SHP77 treated with DMSO at 0.1 percent for 48 hours (cell line): ENCODE measurements at regions not wholly inside any gene's neighbourhood (a gene's known extent, or its start where the extent isn't known, plus 50 kb on each side); places are given as distances from the start of the nearest gene placed in this dataset.
"Not testable (repeated sequence)": the region's sequence is repeated elsewhere in the genome, so short reads cannot be mapped to it uniquely, and the experiment has no call there.

Experiments
- DNase-seq: peaks from one replicate; lab custom pipeline; 2025; lab: John Stamatoyannopoulos, UW

DNA sequence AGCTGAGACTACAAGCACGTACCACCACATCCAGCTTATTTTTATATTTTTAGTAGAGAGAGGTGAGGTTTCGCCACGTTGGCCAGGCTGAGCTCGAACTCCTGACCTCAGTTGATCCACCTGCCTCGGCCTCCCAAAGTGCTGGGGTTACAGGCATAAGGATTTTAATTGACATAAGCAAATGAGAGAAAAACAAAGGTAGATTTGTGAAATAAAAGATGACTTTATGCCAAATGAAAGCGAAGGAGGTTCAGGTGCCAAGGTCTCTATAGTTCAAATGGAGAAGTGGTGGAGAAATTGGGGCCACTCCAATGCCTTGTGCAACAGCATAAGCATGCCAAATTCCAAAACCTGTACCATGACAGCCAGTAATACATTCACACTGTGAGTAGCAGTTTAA lies 180.6 kb downstream of the MREG start:
- DNase-seq: no peak

DNA sequence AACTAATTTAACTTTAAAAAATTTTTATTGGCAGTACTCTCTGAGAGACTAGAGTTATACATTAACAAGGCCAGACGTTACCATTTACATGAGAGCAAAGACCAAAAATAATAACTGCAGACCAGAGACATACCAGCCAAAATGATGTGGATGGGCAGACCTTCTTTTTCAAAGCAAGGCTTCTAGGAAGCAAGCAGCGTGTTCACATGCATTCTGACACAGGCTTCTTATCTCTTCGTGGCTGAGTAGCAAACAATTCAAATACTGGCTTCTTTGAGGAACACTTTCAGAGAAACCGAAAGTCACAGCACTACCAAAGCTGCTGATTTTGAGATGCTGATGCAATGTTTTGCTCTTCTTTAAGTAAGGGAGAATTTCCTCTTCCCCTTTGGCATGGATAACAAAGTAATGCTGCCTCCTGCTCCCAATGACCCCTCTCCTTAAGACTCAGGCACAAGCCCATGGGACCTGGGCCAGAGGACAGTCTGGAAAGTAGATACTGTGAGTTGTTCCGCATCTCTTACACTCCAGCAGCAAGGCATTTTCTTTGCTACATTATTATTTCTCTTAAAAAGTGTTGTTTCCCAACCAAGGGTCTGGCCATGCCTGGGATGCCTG lies 181.9 kb downstream of the MREG start:
- DNase-seq: no peak

DNA sequence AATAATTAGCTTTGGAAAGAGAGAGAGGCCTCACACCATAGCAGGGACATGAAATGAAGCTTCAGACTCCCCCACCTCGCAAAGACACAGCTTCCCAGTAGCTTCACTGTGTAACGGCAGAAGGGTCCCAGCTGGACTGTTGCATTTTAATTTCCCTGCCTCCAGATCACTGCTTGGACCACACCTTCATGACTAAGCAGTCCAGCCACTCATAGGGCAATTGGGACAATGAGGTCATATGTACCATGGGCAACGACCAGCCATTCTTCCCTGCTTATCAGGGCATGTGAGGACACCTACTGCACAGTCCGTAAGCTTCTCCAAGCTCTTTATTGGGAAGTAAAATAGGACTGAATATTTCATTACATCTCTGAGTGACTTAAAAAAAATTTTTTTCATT lies 183.0 kb downstream of the MREG start:
- no peak for DNase-seq

DNA sequence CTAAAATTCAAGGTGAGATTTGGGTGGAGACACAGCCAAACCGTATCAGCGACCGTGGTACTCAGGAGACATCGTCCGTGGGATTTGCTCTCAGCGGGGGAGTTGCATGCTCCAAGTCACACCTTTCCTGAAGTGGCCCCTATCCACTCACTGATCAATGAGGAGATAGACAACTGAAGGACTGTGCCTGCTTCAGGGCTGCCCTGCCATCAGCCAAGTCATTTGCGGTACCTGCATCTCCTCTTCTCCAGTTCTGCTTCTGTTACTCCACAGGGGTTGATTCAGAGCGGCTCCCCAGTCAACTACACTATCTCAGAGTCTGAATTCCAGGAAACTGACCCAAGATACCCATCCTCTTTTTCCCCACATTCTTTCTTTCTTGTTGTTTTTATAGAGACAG lies 184.1 kb downstream of the MREG start:
- no peak for DNase-seq

DNA sequence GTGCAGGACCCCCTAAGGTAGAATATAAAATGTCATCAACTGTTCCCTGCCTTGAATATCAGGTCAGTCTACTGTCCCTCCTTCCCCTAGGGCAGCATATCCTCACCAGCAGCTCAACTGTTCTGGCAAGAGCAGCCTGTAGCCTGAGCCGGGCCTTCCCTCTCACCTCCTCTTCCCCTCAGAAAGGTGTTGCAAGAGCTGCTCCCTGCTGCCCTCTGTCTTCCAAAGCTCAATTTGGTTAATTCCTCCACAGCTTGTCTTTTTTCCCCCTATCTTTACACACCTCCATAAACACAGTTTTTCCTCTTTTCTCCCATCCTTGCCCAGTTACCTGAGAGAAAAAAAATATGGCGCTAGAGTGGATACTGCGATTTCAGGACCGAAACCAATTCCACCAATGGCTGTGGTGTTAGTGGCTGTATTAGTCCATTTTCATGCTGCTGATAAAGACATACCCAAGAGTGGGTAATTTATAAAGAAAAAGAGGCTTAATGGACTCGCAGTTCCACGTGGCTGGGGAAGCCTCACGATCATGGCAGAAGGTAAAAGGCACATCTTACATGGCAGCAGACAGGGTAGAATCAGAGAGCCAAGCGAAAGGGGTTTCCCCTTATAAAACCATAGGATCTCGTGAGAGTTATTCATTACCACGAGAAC lies 184.7 kb downstream of the MREG start:
- DNase-seq: peak; percentile 62

GRCh38 chr2:215826838-215827441 lies 186.4 kb downstream of the MREG start:
- no peak for DNase-seq

DNA sequence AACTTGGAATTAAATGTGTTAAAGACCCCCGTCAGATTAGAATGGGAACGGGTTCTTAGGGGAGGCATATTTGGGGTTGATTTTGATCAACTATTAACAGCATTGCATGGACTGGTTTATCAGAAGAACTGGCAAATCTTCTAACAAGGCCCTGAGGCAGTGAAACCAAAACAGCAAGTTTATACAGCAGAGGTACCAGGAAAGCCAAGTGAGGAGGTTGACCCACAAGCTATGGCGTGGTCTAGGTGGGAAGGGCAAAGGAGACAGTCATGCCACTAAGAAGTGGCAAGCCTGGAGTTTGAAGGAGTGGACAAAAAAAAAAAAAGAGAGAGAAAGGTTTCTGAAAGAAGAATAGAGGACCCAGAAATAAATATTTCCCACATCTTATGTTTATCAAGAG lies 187.0 kb downstream of the MREG start:
- DNase-seq: no peak

DNA sequence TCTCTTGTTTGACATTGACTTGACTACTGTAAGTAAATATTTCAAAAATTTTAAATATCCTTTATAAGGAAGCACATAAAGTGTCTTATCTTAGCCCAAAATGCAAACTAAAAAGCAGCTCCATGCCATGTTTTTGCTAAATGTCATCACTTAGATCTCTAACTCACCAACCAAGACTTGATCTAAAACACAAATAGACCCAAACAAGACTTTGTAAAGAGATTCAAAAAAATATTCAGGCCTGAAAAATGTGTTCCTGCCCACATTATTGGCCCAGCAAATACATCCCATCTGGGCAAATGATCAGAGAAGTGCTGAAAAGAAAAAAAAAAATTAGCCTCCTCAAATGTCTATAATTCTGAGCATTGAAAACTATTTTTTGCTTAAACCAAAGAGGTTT lies 187.6 kb downstream of the MREG start:
- no peak for DNase-seq

DNA sequence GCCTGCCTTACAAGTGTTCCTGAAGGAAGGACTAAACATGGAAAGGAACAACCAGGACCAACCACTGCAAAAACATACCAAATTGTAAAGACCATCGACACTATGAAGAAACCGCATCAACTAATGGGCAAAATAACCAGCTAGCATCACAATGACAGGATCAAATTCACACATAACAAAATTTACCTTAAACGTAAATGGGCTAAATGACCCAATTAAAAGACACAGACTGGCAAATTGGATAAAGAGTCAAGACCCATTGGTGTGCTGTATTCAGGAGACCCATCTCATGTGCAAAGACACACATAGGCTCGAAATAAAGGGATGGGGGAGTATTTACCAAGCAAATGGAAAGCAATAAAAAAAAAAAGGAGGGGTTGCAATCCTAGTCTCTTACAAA lies 192.1 kb downstream of the MREG start:
- DNase-seq: not testable (repeated sequence)

DNA sequence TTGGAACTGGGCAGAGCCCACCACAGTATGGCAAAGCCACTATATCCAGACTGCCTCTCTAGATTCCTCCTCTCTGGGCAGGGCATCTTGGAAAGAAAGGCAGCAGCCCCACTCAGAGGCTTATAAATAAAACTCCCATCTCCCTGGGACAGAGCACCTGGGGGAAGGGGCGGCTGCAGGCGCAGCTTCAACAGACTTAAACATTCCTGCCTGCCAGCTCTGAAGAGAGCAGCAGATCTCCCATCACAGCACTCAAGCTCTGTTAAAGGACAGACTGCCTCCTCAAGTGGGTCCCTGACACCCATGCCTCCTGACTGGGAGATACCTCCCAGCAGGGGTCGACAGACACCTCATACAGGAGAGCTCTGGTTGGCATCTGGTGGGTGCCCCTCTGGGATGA lies 193.6 kb downstream of the MREG start:
- DNase-seq: not testable (repeated sequence)

DNA sequence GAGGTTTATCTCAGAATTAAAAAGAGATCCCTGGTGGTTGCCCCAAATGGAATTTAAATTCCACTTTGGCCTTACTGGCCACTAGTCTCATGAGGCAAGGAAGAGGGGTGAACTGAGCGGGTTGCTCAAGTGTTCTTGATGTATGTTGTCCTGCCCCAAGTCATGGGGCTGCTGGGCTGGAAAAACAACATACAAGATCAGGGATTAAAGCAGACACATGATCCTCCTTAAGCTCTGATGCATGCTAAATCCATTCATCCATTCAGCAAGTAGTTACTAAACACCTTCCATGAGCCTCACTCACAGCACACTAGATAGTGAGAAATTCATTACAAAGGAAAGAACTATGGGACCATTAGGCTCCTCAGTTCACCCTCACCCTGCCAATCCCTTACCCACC lies 196.3 kb downstream of the MREG start:
- DNase-seq: no peak

DNA sequence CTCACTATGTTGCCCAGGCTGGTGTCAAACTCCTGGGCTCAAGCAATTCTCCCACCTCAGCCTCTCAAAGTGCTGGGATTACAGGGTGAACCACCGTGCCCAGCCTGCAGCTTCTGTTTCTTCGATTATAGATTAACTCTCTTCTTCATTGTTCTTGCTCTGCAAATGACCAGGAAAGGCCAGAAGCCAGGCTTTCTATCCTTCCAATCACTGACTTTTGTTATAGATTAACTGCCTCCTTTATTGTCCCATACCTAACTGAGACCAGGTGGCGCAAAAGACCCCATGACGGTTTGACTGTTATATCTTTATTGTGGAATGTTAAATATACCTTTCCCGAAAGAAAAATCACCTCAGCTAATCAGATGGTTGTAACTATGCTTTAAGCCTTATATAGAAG lies 196.9 kb downstream of the MREG start:
- no peak for DNase-seq

- no peak for DNase-seq
Observed at GRCh38 chr2:215815960-215816359, 197.4 kb downstream of the MREG start.

- no peak for DNase-seq
Observed at GRCh38 chr2:215812966-215813365, 200.4 kb downstream of the MREG start.

DNA sequence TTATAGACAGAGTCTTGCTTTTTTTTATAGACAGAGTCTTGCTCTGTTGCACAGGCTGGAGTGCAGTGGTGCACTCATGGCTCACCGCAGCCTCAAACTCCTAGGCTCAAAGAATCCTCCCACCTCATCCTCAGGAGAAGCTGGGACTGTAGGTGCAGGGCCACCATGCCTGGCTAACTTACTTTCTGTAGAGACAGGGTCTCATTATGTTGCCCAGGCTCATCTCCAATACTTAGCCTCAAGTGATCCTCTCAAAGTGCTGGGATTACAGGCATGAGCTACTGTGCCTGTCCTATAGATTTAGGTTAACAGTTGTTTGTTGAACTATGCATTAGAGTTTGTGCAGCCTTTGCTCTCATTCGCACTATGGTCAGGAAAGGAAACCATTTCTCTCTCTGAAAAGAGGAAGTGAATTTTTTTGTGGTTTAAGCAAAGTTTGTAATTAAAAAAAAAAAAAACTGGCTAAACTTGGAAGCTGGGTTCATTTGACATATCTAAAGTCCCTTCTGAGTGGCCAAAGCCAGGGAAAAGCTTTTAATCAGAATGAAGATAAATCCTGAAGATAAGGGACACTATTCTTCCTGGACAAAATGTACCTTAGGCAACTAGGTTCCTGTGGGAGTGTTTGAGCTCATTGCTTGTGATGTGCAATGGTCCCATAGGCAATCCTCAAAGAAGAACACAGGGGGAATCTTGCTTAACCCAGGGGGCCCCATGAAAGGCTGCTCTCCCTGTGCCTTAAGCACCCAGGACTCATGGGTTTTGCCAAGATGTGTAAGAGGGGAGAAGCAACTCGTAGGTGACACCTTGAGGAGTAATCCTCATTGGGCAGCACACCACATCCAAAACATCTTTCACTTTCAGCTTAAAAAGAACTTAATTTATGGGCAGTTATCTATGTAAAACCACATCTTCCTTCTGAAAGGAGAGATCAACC lies 201.7 kb downstream of the MREG start:
- no peak for DNase-seq

DNA sequence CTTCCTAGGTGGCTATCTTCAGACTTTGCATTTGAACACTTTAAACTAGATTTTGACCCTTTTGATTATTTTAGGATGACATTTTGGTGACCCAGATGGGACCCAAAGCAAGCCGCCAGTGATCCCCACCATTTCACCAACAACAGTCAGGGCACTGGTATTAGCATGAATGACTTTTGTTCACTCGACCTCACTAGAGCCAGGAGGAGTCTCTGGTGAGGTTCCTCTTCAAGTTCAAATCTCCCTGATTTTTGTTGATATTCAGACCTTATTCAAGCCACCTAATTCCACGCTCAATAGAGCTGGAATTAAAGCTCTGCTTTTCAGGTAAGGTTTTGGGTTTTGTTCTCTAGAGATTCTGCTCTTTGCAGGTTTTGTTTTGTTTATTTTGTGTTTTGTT lies 202.3 kb downstream of the MREG start:
- no peak for DNase-seq

DNA sequence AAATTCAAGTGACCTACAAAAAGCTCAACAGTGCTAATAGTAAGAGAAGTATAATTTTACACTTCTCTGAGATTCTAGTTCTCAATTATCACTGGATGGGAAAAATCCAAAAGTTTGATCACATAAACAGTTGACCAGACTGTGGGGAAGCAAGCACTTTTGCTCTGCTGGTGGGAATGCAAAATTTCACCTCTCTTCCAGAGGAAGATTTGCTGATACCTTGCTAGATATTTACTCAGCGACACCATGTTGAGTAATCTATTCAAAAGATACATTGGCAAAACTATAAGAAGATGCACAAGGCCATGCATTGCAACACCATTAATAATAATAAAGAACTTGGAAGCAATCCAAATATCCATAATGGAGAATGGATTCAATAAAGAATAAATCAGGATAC lies 204.4 kb downstream of the MREG start:
- DNase-seq: no peak

GRCh38 chr2:215808194-215808593 lies 205.2 kb downstream of the MREG start:
- no peak for DNase-seq

DNA sequence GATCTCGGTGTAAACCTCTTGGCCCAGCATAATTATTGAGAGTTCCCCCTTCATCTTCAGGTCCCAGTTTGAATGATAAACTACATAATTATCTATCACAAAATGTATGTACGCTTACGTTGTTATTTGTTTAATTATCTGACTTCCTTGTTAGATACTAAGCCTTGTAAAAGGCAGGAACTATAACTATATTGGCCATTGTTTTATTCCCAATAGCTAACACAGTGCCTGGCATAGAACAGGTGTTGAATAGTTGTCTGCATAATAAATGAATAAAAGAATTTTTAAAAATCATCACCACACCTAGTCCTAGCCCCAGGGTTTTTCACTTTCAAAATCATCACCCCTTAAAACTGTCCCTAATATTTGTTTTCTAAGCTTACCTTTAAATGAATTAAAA lies 207.9 kb downstream of the MREG start:
- DNase-seq: no peak

DNA sequence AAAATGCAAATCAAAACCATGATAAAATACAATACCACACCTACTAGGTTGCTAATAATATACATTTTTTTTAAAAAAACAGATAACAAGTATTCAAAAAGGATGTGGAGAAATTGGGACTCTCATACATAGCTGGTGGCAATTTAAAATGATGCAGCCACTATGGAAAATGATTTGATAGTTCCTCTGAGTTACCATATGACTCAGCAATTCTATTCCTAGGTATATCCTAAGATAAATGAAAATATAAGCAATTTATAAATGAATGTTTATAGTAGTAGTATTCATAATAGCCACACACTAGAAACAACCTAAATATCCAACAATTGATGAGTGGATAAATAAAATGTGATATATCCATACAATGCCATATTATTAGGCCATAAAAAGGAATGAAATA lies 210.2 kb downstream of the MREG start:
- no peak for DNase-seq

- no peak for DNase-seq
Observed at GRCh38 chr2:215799194-215799593, 214.2 kb downstream of the MREG start.

DNA sequence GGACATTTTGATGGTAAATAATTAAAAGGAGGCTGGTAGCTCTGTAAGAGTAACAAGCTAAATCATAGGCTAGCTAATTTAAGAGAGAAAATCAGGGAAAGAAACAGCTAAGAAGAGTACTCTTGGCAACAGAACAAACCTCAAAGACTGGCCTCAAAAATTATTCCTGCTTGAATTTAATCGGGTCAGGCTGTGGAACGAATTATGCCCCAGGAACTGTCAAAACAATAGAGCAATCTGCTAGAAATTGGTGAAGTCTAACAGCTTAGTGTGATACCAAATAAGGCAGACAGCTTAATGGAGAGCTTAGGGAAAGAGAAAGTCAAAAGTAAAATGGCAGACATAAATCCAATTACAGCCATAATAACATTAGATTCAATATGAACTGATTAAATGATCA lies 215.7 kb downstream of the MREG start:
- DNase-seq: no peak
